ENCODE measurements at regions not wholly inside any gene's neighbourhood (a gene's known extent, or its start where the extent isn't known, plus 50 kb on each side); places are given as distances from the start of the nearest gene placed in this dataset.
"Not testable (repeated sequence)": the region's sequence is repeated elsewhere in the genome, so short reads cannot be mapped to it uniquely, and the experiment has no call there.

DNA sequence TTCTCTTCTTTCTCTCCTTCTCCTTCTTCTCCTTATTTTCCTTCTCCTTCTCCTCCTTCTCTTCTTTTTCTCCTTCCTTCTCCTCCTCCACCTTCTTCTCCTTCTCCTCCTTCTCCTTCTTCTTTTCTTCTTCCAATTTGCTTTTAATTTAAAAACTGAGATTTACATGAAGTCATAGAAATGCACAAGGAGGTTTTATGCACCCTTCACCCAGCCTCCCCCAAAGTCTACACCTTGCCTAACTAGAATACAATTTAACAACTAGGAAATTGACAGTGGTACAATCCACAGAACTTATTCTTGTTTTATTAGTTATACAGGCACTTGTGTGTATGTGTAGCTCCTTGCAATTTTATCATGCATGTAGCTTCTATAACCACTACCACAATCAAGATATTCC lies 826.7 kb downstream of the KCNJ2 start:
- DNase-seq (ENCODE audit: low read depth in 2 of 2), result no peak

DNA sequence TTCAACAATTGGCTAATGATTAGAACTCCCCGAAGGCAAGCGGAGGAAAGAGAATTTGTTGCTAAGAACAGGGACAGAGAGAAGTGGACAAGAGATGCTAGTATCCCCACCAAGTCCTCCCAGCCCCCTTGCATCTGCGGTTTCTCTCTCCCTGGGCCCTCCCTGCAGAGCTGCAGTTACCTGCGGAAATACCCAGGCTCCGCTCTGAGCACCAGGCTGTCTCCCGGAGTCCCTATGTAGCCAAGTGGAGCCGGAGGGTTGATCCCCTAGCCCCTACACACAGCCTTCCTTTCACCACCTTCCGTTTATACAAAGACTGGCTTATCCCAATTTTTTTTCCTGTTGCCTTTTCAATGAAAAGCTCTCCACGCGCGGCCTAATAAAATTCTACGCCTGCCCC lies 834.4 kb downstream of the KCNJ2 start:
- DNase-seq (ENCODE audit: low read depth in 2 of 2), result no peak

DNA sequence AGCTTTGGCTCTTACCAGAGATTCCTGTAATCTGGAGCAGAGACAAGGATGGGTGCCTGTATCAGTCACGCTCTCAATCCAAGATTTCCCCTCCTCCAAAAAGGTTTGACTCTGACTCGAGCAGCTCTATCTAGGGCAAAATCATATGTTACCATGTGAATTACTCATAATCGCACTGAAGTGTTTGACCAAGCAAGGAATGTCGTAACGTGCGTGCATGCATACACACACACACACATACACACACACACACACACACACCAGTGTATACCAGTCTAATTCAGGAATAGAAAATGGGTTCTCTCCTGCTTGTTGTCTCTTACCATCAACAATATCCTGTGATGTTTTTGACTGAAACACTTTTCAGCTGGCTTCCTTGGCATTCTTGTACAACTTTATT lies 835.1 kb downstream of the KCNJ2 start:
- DNase-seq (ENCODE audit: low read depth in 2 of 2), result no peak

DNA sequence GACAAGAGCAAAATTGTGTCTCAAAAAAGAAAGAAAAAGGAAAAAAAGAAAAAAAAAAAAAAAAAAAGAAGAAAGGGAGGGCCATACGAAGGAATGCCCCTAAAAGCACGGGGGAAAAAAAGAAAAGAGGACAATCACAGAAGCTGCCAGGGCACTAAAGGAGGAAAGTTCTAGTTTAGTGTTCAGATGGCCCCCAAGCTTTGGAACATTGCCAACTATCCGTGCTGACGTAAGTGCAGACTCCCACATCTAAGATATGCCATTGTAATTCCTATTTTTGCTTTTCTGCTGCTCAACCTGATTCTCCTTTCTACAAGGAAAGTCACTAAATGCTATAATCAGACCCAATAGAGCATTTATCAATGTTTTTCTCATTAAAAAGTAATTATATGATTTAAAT lies 842.1 kb downstream of the KCNJ2 start:
- DNase-seq (ENCODE audit: low read depth in 2 of 2), result no peak

DNA sequence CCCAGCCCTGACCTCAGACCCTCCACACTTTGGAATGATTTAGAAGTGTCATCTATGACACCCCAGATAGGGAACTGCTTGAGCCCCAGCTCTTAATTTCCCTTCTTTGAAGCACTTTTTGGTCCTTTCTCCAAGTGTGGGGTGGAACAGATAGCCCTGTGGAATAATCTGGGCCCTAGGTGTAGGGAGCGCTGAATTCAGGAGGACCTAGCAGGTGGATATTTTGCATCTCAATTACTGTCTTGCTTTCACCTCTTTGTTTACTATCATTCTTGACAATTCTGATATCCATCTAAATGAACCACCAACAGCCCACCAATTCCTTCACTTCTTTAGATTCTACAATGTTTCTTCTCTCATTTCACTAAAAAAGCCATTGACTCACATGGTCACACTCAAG lies 850.4 kb downstream of the KCNJ2 start:
- no peak for DNase-seq (ENCODE audit: low read depth in 2 of 2)

DNA sequence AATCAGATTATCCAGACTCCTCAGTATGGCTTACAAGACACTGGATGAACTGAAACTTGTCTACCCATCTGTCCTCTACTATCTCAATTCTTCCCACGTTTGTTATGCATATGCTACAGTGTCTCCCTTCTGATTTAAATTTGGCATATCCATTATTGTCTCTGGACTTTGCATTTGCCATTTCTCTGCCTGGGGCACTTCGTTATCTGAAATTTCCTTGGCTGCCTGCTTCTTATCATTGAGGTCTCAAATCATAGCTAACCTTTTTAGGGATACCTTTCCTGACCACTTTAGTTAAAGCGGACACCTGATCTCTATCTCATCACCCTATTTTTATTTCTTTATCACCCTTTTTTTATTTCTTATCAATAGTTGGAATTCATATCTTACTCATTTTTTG lies 853.4 kb downstream of the KCNJ2 start:
- DNase-seq (ENCODE audit: low read depth in 2 of 2), result no peak

- no peak for DNase-seq (ENCODE audit: low read depth in 2 of 2)
These were observed 854.1 kb downstream of the KCNJ2 start for GRCh38 chr17:71023249-71024030.

GRCh38 chr17:71024172-71024571 lies 854.8 kb downstream of the KCNJ2 start:
- DNase-seq (ENCODE audit: low read depth in 2 of 2), result no peak

GRCh38 chr17:71024969-71025368 lies 855.6 kb downstream of the KCNJ2 start:
- DNase-seq (ENCODE audit: low read depth in 2 of 2), result no peak

- DNase-seq (ENCODE audit: low read depth in 2 of 2), result no peak
These were observed 859.9 kb downstream of the KCNJ2 start for GRCh38 chr17:71029246-71029645.

GRCh38 chr17:71031286-71031685 lies 862.0 kb downstream of the KCNJ2 start:
- DNase-seq (ENCODE audit: low read depth in 2 of 2), result not testable (repeated sequence)

DNA sequence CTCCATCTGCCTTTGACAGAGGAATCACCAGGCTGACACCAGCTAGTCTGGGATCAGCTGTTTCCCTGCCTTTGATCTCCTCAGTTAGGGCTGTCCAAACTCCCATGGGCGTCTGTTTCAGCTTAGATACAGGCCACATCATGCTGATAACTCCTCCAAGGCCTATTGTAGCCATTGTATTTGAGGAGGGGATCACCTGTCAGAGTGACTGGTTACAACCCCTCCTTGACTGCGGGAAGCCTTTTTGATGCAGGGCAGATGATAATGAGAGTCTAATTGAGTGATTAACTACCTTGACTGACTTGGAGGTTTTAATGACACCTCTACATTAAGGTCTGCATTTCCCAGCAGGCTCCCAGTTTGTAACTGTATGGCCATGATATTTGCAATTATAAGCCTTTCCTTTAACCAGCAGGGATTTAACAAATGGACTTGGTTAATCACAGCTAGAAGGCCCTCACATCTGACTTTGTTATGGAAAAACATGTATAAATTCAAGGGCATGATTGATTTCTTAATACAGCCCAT lies 863.5 kb downstream of the KCNJ2 start:
- DNase-seq (ENCODE audit: low read depth in 2 of 2), result no peak

DNA sequence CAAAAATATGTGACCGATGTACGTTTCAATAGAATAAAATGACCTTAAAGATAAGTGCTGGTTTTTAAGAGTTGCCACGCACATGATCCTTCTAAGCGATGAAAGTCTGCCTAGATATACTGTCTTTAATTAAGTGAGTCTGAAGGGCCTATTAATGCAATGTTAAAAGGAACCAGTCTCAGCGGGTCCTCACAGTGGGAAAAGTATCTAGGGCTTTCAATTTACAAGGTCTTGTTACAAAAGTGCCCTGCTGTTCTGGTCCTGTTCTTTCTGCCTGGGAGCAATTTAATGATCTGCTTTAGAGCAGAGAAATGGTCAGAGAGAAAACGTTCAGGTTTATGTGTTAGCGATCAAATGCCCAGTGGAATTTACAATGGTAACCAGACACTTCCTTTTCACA lies 864.0 kb downstream of the KCNJ2 start:
- DNase-seq (ENCODE audit: low read depth in 2 of 2), result no peak

DNA sequence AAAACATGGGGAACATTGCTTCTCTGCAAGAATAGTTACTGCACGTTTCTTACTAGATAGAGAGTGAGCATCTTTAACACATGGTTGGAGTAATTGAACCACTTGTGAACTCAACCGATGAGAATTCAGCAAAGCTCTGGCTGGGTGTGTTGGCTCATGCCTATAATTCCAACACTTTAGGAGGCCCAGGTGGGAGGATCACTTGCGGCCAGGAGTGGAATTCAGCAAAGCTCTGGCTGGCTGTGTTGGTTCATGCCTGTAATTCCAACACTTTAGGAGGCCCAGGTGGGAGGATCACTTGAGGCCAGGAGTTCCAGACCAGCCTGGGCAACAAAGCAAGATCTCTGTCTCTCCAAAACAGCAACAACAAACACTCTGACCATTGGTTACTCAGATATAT lies 865.9 kb downstream of the KCNJ2 start:
- no peak for DNase-seq (ENCODE audit: low read depth in 2 of 2)

DNA sequence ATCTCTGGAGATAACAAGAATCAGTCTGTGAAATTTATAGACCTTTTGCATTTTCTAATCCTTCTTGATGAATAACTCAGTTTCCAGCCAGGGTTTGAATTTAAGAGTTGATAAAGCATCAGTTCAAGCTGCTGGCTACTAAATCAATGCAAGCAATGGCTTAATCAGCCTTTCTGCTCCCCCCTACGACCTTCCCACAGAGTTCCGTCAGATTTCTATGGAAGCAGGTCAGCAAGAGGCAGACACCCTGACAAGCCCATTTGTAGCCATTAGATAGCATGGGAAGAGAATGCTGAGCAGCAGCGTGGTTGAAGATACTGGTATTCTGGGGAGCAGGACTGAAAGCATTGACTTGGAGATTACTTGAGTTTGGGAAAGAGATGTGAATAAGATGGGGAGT lies 868.1 kb downstream of the KCNJ2 start:
- DNase-seq (ENCODE audit: low read depth in 2 of 2), result no peak

DNA sequence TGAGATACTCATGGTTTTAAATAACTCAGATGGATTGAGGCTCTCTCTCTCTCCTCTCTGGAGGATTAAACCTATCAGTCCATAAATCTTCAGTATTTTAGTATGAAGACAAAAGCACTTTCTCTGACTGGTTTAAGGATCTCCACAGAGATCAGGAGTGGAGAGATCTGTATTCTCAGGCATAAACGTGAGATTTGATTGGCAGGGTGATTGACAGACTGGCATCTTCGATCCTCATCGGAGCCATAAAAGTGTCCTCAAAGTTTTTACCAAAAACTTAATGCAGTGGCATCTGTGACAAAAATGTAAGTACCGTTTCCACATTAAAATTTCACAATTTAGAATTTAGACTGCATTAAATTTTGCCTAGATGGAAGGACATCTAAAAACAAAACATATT lies 870.1 kb downstream of the KCNJ2 start:
- no peak for DNase-seq (ENCODE audit: low read depth in 2 of 2)

- no peak for DNase-seq (ENCODE audit: low read depth in 2 of 2)
These were observed 883.6 kb downstream of the KCNJ2 start for GRCh38 chr17:71052971-71053370.

GRCh38 chr17:71055128-71055527 lies 885.8 kb downstream of the KCNJ2 start:
- DNase-seq (ENCODE audit: low read depth in 2 of 2), result no peak

DNA sequence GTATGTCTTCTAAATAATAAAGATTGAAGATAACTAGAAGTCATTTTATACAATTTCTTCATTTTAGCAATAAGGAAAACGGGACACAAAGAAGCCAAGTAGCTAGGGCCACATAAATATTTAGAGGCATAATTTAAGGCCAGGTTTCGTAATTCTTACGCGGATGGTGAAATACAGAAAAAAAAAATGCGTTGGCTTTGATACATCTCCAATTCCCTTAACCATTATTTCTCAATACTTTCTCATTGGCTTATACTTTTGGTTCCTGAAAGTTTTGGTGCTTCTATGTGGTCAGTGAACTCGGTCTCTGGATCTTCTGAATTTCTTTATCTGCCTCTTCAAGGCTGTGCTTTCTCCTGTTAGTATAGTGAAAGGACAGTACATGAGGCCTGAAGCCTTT lies 888.1 kb downstream of the KCNJ2 start:
- no peak for DNase-seq (ENCODE audit: low read depth in 2 of 2)

DNA sequence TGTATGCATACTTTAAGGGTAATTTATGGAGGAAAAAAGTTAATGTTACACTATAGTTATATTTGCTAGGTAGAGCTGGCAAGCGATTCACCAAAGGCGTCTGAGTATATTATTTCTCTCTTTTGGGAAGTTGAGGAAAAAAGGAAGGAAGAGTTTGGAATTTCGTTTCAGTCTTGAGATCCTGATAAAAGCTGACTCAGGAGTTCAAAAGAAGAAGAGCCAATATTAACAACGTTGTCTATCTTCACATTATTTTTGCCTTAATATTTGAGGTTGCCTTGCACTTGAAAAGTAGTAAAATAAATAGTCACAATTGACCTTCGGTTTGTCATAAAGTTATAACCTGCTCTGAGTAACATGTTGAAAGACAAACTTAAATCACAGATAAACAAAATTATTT lies 888.6 kb downstream of the KCNJ2 start:
- DNase-seq (ENCODE audit: low read depth in 2 of 2), result no peak

- DNase-seq (ENCODE audit: low read depth in 2 of 2), result no peak
These were observed 893.8 kb downstream of the KCNJ2 start for GRCh38 chr17:71063127-71063526.

DNA sequence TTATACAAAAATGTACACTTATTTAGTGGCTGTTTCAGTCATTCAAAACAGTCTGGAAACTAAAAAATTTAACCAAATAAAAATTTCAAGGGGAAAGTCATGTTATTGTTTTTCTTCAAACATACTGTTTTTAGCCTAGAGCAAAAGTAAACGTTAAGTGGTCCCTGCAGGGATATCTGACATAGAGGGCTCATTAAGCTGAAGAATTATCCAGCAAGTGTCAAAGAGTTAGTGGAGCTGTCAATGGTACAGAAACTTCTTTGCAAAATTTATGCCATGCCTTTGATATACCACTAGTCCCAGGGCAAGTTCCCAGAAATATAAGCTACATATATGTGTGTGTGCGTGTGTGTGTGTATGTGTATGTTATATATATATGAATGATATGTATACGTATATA lies 894.2 kb downstream of the KCNJ2 start:
- DNase-seq (ENCODE audit: low read depth in 2 of 2), result no peak

DNA sequence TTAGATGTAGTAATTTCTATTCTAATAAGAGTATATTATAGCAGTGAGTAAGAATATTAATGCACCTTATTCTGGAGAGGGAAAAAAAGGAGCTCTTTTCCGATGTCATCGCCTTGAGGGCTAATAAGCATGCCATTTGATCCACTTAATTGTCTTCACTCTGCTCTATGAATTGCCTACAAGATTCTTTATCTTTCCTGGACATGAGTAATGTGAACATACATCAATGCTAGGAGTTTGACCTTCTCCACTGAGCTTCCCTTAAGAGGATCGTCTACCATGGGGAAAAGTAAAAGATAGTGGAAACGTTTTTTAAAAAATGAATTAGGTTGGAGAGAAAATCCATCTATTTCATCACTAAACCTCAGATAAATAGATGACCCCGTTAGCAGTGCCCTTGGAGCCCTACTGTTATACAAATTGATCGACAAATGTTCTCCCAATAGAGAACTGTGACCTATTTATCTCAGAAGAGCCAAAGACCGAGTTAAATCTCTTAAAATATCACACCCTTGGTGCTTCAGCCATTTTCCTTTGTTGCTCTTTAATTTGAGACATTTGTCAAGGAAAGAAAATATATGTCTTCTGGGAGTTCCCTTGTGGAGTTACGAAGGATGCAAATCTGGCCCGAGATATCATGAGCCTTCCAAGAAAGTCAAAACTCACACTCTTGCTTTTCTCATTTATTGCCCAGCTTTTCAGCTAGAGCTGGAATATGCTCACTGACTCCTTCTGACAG lies 898.5 kb downstream of the KCNJ2 start:
- DNase-seq (ENCODE audit: low read depth in 2 of 2), result no peak

Data from stimulated activated CD8-positive, alpha-beta memory T cell treated with anti-CD3 and anti-CD28 coated beads, Interleukin-15, amount 100 ng/mL, for 48 hours (primary cell).